T47D (cell line): ENCODE measurements at regions not wholly inside any gene's neighbourhood (a gene's known extent, or its start where the extent isn't known, plus 50 kb on each side); places are given as distances from the start of the nearest gene placed in this dataset.
A peak's percentile ranks its signal among the peaks of the same experiment; 100 is the strongest.

ENCODE experiments used
- DNase-seq, 2 experiments: peaks; one replicate each; pipeline versions ENCODE4 v3.0.0 to v3.0.0-alpha.2; 2011 to 2012; ENCODE audit warnings: low read depth in 1 of 2, low spot score in 1 of 2
- JUND ChIP-seq: IDR thresholded peaks from 2 replicates; pipeline ENCODE4 v1.6.1; 2012; ENCODE audit warnings: low read depth
- in situ Hi-C: cut with HindIII; loops from 2 replicates; pipeline ENCODE4 v1.10.0; 2016; ENCODE audit warnings: low sequenced_read_pairs, low pct_unique_long_range_greater_than_20kb

DNA sequence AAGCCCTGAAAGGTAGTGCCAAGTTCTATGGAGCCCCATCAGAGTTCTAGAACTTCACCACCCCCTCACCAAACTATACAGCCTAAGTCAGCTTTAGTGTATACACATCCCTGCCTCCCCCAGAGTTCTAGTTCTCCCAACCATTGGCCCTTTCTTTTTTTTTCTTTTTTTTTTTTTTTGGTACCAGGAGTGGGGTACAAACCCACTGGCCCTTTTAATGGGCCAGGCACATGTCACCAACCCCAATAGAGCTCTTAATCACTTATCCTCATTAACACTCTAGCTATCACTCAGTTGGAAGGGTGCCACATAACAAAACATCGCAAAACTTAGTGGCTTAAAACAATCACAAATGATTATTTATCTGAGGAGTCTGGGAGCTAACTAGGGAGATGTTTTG, 588.6 kb downstream of the BCOR start:
- in situ Hi-C loops, result no loop called here
- no peak for TF ChIP-seq JUND
- no peak for DNase-seq

GRCh38 chrX:39513836-39514235, 583.9 kb downstream of the BCOR start:
- no peak for DNase-seq
- in situ Hi-C loops, result no loop called here
- TF ChIP-seq JUND, result no peak

DNA sequence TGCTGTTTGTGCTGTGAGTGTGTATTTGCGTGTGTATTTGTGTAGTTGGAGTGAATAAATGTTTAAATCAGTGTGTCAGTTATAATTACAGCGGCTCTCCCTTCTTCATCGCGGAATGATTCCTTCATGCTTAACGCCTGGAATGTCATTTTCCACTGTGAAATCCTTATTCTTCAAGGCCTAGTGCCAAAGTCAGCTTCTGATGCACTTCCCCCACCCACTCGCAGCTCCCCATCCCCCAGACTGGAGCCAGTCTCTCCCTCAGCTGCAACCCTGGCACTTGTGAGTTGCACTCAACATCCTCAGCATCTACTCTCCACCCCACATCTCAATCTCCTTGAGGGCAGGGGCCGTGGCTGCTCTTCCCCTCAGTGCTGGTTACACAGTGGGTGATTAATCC, 583.0 kb downstream of the BCOR start:
- TF ChIP-seq JUND, result no peak
- in situ Hi-C loops, result no loop called here
- DNase-seq, result no peak

- TF ChIP-seq JUND, result no peak
- DNase-seq, result no peak
- in situ Hi-C loops, result no loop called here
Measured at GRCh38 chrX:39516427-39516841, 581.3 kb downstream of the BCOR start.

- no peak for DNase-seq
- in situ Hi-C loops, result no loop called here
- no peak for TF ChIP-seq JUND
Measured at GRCh38 chrX:39518476-39519029, 579.2 kb downstream of the BCOR start.

- DNase-seq, result peak in 1 of 2 experiments; percentile 15
- no peak for TF ChIP-seq JUND
- in situ Hi-C loops, result no loop called here
Measured at GRCh38 chrX:39519030-39519488, 578.7 kb downstream of the BCOR start.

- DNase-seq, result no peak
- TF ChIP-seq JUND, result no peak
- in situ Hi-C loops, result no loop called here
Measured at GRCh38 chrX:39519566-39520301, 578.0 kb downstream of the BCOR start.

GRCh38 chrX:39525758-39526157, 572.0 kb downstream of the BCOR start:
- DNase-seq, result no peak

GRCh38 chrX:39527025-39527424, 570.7 kb downstream of the BCOR start:
- no peak for DNase-seq
- in situ Hi-C loops, result no loop called here
- no peak for TF ChIP-seq JUND

More at GRCh38 chrX:39525758-39526157, 572.0 kb downstream of the BCOR start:
- in situ Hi-C loops, result no loop called here
- TF ChIP-seq JUND, result no peak

GRCh38 chrX:39528161-39528916, 569.4 kb downstream of the BCOR start:
- DNase-seq, result no peak
- in situ Hi-C loops, result no loop called here
- no peak for TF ChIP-seq JUND

GRCh38 chrX:39532761-39533160, 565.0 kb downstream of the BCOR start:
- in situ Hi-C loops, result no loop called here
- DNase-seq, result no peak
- no peak for TF ChIP-seq JUND

- in situ Hi-C loops, result no loop called here
- TF ChIP-seq JUND, result no peak
- no peak for DNase-seq
Measured at GRCh38 chrX:39534949-39535348, 562.8 kb downstream of the BCOR start.

DNA sequence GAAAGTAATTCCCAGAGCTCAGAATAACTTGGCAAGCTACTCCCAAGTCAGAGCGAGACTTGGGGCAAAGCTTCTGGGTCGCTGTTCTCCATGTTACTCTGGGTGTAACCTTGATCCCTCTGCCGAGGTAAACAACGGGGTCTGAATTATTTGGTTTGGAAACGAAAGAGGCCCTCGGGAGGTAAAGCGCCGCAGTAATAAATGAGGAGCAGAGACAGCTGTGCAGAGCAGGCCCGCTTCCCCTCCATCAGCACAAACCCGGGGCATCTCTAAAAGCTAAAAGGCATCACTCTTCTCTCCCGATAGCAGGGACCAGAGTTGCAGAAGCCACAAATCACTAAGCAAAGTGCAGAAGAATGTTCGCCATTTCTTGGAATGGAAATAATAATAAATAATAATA, 561.5 kb downstream of the BCOR start:
- in situ Hi-C loops, result no loop called here
- DNase-seq, result no peak
- no peak for TF ChIP-seq JUND
